ENCODE measurements at regions not wholly inside any gene's neighbourhood (a gene's known extent, or its start where the extent isn't known, plus 50 kb on each side); places are given as distances from the start of the nearest gene placed in this dataset.

DNA sequence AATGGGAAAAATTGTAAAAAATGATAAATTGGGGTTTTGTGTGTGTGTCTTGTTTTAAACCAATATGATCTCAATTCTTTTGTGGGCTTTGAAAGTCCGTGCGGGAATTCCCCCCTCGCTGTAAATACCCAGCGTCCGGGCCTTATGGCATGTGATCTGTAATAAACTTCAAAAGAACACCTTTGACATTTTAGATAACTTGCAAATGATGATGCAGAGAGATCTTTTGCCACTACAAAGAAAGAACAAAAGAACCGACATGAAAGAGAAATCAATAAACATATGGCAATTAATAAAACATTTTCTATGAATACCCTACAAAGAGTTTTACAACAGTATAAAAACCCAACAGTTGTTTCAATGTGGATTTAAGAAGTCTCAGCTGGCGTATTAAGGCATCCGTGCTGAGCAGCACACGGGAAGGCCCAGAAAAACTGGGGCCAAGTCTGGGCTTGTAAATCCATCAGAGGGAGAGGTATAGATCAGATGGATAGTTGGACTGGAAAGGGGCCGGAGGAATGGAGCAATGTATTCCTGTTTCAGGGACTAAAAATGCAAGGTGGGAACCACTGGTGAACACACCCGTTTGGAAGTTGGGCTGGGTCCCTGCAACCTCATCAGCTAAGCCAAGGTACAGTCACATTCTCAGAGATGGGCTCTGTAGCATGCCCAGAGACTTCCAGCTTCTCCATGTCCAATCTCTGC is 115.2 kb downstream of the IRX5 start:
- TF ChIP-seq CTCF (conservative IDR thresholded peaks at IDR 0.05; ENCODE audit: low read length) (no peak), EZH2phosphoT487 (IDR thresholded peaks at IDR 0.05; ENCODE audit: borderline replicate concordance, low read depth, low read length) (no peak)
